HG02763 (cell line): ENCODE measurements at regions not wholly inside any gene's neighbourhood (a gene's known extent, or its start where the extent isn't known, plus 50 kb on each side); places are given as distances from the start of the nearest gene placed in this dataset.

Experiments
- ATAC-seq: cut with Tn5 transposase; IDR thresholded peaks from one replicate; pipeline ENCODE4 v1.9.1; 2021; ENCODE audit warnings: mild to moderate bottlenecking, moderate library complexity; ENCODE audit not compliant: unreplicated experiment

GRCh38 chr9:14399756-14400657 is 86.1 kb upstream of the NFIB start:
- no peak for ATAC-seq

GRCh38 chr9:14398473-14398872 is 84.5 kb upstream of the NFIB start:
- ATAC-seq = no peak

GRCh38 chr9:14396171-14396570 is 82.2 kb upstream of the NFIB start:
- no peak for ATAC-seq

GRCh38 chr9:14395317-14396082 is 81.6 kb upstream of the NFIB start:
- no peak for ATAC-seq

- ATAC-seq = no peak
These were observed 79.5 kb upstream of the NFIB start for GRCh38 chr9:14393418-14393817.

- no peak for ATAC-seq
These were observed 77.7 kb upstream of the NFIB start for GRCh38 chr9:14391620-14392019.

- ATAC-seq = no peak
These were observed 75.7 kb upstream of the NFIB start for GRCh38 chr9:14389657-14390056.

GRCh38 chr9:14389146-14389545 is 75.2 kb upstream of the NFIB start:
- no peak for ATAC-seq

- ATAC-seq = no peak
These were observed 69.8 kb upstream of the NFIB start for GRCh38 chr9:14383773-14384172.

- no peak for ATAC-seq
These were observed 69.4 kb upstream of the NFIB start for GRCh38 chr9:14383294-14383693.

- ATAC-seq = no peak
These were observed 66.3 kb upstream of the NFIB start for GRCh38 chr9:14380061-14380836.

GRCh38 chr9:14379280-14379679 is 65.3 kb upstream of the NFIB start:
- ATAC-seq = no peak

- no peak for ATAC-seq
These were observed 59.8 kb upstream of the NFIB start for GRCh38 chr9:14373706-14374105.

- ATAC-seq = no peak
These were observed 59.4 kb upstream of the NFIB start for GRCh38 chr9:14373336-14373666.

- ATAC-seq = no peak
These were observed 58.7 kb upstream of the NFIB start for GRCh38 chr9:14372437-14373335.

GRCh38 chr9:14369011-14369410 is 55.1 kb upstream of the NFIB start:
- ATAC-seq = no peak

- no peak for ATAC-seq
These were observed 52.1 kb upstream of the NFIB start for GRCh38 chr9:14366076-14366475.

- no peak for ATAC-seq
These were observed 51.7 kb upstream of the NFIB start for GRCh38 chr9:14365670-14366069.
